DMS153 (cell line): ENCODE measurements at regions not wholly inside any gene's neighbourhood (a gene's known extent, or its start where the extent isn't known, plus 50 kb on each side); places are given as distances from the start of the nearest gene placed in this dataset.

Experiments
- DNase-seq: peaks from one replicate; lab custom pipeline; 2025; lab: John Stamatoyannopoulos, UW

DNA sequence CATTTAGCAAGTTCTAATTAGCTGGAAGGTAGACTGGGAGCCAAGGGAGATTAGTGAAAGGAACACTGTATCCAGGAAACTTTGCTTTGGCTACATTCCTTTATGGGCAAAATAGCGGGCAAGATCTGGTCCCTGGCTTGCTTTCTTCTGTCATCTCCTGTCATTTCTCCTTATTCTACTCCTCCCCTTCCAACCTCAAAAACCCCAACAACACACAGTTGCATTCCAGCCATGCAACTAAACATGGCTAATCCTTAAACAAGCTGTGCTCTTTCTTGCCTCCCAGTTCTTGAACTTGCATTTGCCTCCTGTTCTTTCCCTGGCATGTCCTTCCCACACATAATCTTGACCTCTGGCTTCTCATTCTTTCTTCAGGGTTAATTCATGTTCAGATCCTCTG, 59.5 kb upstream of the CDCA7L start:
- DNase-seq, result no peak

DNA sequence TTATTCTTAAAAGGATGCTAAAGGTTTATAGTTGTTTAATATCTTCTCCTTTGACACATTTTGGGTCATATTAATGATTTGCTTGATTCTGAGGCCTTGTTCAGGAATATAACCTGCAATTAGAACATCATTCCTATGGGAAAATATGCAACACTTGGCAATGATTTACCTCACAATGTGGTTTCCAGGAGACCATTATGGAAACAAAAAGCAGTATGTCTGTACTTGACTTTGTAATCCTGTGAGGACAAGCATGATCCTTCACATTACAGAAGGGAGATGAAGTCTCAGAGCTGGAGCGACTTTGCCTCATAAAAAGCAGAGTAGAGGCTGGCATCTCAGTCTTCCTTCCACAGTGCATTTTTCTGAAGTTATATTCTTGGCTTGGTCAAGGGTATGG, 57.0 kb upstream of the CDCA7L start:
- no peak for DNase-seq

DNA sequence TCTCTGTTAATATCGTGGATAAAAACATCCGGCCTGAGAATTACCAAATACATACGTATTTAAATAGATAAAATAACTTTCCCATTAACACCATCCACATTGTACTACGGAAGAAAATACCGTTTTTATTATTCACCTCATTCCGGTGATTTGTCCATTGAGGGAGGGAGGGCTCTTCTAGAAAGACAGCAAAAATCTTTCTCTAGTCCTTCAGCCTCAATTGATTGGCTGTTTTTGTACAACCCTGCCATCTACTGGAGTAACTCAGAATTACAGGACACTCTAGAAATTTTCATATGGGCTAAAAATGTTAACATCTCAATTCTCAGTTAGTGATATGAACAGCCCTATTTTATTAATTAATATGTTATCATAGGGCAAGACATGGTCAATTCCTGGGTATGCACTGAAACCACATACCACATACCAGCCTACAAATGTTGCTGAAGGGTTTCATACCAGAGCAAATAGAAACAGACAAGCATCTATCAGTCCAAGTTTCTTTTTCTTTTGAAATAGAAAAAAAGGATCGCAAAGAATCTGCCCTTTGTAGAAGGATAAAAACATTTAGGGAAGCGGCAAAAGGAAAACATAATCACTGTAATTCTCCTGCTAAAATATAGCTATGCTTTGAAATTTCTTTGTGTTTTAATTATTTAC, 55.8 kb upstream of the CDCA7L start:
- peak; percentile 32 for DNase-seq

DNA sequence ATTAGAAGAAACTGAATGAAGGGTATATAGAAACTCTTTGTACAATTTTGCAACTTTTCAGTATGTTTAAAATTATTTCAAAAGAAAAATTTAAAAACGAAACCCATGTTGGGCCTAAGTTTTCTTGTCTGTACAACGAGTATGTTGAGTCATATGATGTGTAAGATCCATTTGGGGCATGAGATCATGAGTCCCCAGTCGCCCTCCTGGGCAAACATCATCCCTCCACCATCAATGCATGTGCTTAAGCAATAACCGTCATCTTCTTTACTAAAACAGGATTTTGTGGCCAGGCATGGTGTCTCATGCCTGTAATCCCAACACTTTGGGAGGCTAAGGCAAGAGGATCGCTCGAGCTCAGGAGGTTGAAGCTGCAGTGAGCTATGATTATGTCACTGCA, 54.2 kb upstream of the CDCA7L start:
- DNase-seq, result no peak

DNA sequence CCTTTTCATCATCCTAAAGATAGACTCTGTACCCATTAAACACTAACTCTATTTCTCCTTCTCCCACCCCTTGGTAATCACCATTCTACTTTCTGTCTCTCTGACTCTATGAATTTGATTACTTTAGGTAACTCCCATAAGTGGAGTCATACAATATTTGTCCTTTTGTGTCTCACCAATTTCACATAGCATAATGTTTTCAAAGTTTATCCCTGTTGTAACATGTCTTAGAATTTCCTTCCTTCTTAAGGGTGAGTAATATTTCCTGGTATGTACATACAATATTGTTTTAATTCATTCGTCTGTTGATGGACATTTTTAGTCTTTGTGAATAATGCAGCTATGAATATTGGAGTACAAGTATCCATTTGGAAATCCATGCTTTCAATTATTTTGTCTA, 50.9 kb upstream of the CDCA7L start:
- DNase-seq, result no peak
